ENCODE measurements at regions not wholly inside any gene's neighbourhood (a gene's known extent, or its start where the extent isn't known, plus 50 kb on each side); places are given as distances from the start of the nearest gene placed in this dataset.

DNA sequence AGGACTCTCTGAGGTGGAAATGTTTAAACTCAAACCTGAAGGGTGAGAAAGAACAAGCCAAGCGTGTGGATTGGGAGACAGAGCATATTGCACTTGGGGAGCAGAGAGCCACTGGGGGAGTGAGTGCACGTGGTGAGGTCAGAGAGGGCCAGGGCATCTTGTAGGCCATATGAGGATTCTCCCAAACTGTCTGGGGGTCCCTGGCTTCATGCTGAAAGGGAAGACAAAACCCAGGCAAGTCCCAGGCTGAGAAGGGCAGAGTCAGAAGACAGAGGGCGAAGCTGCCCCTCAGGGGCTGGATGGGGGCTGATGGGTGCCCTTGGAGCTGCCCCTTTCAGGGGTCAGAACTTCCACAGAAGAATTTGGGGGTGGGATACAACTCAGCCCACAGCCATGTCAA, 215.3 kb upstream of the S1PR3 start:
- intact Hi-C loops (cut with DNase I), result no loop called here
- TF ChIP-seq EP300 (IDR thresholded peaks at IDR 0.05), result no peak
- Histone ChIP-seq H3K27ac (no peak overlapping the region), H3K4me1 (ENCODE audit: insufficient read depth) (peaks cover 15% of the 10 kb centered on the region), H3K9me3 (no peaks in the 10 kb centered on the region), H3K36me3 (no peaks in the 10 kb centered on the region), H3K4me3 (no peak overlapping the region), H3K27me3 (no peaks in the 10 kb centered on the region)
- WGBS, 3 donors, result 92 to 96% (median 95%) methylated on average over 3 of the region's 3 CpGs
- no peak for DNase-seq

DNA sequence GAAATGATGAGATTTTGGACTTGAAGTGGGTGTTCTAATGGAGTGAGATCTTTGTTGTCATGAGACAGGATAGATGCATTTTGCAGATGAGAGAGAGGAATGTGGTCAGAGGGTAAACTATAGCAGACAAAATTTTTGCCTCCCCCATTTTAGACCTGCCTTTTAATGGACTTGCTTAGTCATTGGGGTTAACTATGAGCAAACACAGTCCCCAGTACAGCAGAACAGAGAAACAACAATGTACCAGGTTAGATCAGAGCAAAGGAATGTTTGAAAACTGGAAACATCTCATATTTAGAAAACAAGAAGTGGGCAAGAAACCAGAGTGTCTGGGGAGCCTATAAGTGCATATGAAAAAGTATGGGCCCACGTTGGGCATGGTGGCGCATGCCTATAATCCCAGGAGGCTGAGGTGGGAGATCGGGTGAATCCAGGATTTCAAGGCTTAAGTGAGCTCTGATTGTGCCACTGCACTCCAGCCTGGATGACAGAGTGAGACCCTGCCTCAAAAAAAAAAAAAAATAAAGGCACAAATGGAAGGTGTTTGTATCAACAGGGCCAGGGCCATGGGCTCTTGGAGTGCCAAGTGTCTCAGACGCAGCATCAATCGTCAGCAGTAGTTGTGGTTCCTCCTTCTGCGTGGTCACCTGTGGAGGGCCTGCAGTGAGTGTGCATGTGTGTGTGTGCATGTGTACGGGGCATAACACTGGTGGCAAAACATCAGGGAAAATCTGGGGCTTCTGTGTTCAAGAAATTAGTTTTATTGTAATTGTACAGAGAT, 214.4 kb upstream of the S1PR3 start:
- Histone ChIP-seq H3K27me3 (no peaks in the 10 kb centered on the region), H3K4me3 (no peak overlapping the region), H3K36me3 (no peaks in the 10 kb centered on the region), H3K9me3 (no peaks in the 10 kb centered on the region), H3K27ac (no peak overlapping the region), H3K4me1 (ENCODE audit: insufficient read depth) (peaks cover 18% of the 10 kb centered on the region)
- no peak for TF ChIP-seq POLR2A (IDR thresholded peaks at IDR 0.05)
- TF ChIP-seq, protein P1, sequence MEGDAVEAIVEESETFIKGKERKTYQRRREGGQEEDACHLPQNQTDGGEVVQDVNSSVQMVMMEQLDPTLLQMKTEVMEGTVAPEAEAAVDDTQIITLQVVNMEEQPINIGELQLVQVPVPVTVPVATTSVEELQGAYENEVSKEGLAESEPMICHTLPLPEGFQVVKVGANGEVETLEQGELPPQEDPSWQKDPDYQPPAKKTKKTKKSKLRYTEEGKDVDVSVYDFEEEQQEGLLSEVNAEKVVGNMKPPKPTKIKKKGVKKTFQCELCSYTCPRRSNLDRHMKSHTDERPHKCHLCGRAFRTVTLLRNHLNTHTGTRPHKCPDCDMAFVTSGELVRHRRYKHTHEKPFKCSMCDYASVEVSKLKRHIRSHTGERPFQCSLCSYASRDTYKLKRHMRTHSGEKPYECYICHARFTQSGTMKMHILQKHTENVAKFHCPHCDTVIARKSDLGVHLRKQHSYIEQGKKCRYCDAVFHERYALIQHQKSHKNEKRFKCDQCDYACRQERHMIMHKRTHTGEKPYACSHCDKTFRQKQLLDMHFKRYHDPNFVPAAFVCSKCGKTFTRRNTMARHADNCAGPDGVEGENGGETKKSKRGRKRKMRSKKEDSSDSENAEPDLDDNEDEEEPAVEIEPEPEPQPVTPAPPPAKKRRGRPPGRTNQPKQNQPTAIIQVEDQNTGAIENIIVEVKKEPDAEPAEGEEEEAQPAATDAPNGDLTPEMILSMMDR (IDR thresholded peaks at IDR 0.05), result no peak
- no peak for TF ChIP-seq EP300 (IDR thresholded peaks at IDR 0.05)
- DNase-seq, result no peak
- intact Hi-C loops (cut with DNase I), result no loop called here
- WGBS, 3 donors, result 69 to 80% (median 79%) methylated on average over 7 of the region's 7 CpGs

DNA sequence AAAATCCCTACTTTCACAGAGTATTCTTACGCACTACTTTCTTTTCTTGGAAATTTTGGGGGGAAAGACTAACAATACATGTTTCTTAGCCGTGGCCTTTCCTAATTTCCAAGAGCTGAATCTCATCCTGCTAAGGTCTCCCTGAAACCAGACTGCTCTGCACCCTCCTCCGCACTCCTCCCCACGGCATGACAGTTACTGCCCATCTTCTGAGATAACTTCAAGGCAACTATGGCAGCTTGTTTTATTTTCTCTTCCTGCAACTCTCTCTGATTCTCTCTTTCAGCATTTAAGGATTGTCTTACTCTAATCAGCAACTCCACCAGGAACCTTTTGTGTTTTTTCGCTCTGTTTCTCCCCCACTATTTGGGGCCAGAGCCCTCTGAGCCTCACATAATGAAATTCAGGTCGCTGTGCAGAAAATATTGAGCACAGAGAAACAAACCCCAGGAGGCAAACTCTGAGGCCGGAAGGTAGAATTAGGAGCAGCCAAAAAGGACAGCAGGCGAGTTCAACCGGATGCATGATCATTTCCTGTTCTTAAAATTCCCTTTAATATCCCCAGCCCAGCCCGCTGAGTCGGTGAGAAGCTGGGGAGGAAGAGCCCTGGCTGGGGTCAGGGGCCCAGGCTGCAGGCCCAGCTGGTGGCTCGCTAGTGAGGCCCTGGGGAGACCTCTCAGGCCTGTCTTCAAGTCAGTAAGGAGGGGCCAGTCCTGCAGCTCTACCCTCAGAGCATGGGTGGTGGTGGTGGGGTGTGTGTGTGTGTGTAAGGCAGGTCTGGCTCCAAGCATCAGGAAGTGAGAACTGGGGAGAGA, 213.6 kb upstream of the S1PR3 start:
- no peaks in the 10 kb centered on the region for H3K9me3 ChIP-seq
- no peak overlapping the region for H3K27ac ChIP-seq
- intact Hi-C loops (cut with DNase I), result no loop called here
- 20 to 27% (median 23%) methylated on average over 12 of the region's 12 CpGs for WGBS, 3 donors
- H3K4me3 ChIP-seq, result no peak overlapping the region
- DNase-seq, result peak in 1 of 5 donors; percentile 46
- no peaks in the 10 kb centered on the region for H3K27me3 ChIP-seq
- no peaks in the 10 kb centered on the region for H3K36me3 ChIP-seq
- peaks cover 18% of the 10 kb centered on the region for H3K4me1 ChIP-seq (ENCODE audit: insufficient read depth)
- TF ChIP-seq EP300 (IDR thresholded peaks at IDR 0.05) (no peak), POLR2A (IDR thresholded peaks at IDR 0.05) (no peak)
- TF ChIP-seq, protein P1 (IDR thresholded peaks at IDR 0.05), result no peak

DNA sequence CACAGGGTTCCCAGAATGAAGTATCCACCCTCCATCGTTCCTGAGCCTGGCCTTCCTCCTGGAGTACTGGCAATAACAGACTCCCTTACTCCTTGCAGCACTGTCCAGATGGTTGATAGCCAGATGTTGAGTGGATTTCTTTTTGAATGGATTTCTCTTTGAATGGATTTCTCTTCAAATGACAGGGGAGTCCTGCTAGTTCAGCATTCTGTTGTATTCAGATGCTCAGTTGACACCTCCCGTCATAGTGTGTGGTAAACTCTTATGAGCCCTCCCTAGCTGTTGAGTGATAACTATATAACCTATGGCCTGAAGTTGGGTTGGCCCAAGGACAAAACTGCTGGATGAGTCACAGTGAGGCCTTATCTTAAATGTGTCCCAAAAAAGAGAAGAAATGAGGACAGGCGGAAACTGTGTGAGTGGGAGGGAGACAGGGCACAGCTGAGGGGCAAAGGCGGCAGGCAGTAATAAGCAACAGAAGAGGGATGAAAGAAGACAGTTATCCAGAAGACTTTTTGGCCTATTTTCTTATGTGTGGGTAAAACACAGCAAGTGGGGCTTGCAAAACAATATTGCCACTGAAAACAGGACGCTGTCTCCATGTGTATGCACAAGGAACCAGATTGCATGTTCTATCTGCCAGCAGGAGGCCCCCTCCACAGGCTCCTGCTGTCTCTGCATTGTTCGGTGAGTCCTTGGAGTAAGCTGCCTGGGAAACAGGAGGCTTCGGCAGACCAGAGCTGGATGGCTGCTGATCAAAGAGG, 209.5 kb upstream of the S1PR3 start:
- Histone ChIP-seq H3K36me3 (no peaks in the 10 kb centered on the region), H3K27me3 (no peaks in the 10 kb centered on the region), H3K27ac (no peak overlapping the region), H3K4me3 (no peak overlapping the region), H3K9me3 (no peaks in the 10 kb centered on the region), H3K4me1 (ENCODE audit: insufficient read depth) (peaks cover 8% of the 10 kb centered on the region)
- 6 to 18% (median 11%) methylated on average over 7 of the region's 7 CpGs for WGBS, 3 donors
- intact Hi-C loops (cut with DNase I), result no loop called here
- DNase-seq, result peak in 3 of 5 donors; percentile 47 to 55 (median 54)
- no peak for TF ChIP-seq EP300 (IDR thresholded peaks at IDR 0.05)
- TF ChIP-seq, protein P1 (IDR thresholded peaks at IDR 0.05), result peak in 2 of 3 donors; percentile 18 to 27

Data from ovary (tissue), 7 donors.